Thyroid gland (tissue), 4 donors: ENCODE measurements at regions not wholly inside any gene's neighbourhood (a gene's known extent, or its start where the extent isn't known, plus 50 kb on each side); places are given as distances from the start of the nearest gene placed in this dataset.
"Not testable (repeated sequence)": the region's sequence is repeated elsewhere in the genome, so short reads cannot be mapped to it uniquely, and the experiment has no call there.

Experiments used
- POLR2A ChIP-seq, 2 donors: fragments of 450-650 bp; IDR thresholded peaks; one replicate each; pipeline ENCODE4 v1.6.1; 2017; ENCODE audit warnings: antibody characterized with exemption in 2 of 2, mild to moderate bottlenecking in 2 of 2, moderate library complexity in 1 of 2
- TF ChIP-seq, protein P1 (sequence below), 6 experiments: fragments of 200-600 bp in 3 of 6; fragments of 450-650 bp in 3 of 6; sonication (generic) in 3 of 6; IDR thresholded peaks; one replicate each; pipeline ENCODE4 v1.5.1; 2016 to 2019; ENCODE audit warnings: antibody characterized with exemption in 6 of 6, mild to moderate bottlenecking in 2 of 6, inconsistent platforms in 1 of 6, moderate library complexity in 1 of 6

DNA sequence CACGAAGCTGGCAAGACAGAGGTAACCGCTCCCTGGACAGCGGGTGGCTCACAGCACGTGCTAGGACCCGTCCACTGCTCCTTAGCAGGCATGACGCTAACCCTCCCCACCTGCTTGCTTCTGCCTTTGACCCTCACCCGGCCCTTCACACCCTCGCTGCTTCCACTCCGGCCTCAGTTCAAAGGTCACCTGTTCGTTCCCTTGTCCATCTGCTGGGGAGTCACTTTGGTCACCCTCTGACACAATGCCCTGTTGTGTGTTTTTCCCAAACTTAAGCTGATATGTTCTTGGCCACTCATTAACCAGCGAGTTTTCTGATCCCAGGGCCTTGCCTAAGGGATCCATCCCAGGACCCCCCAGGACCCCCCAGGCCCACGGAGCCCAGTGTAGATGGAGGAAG, 4061.6 kb upstream of the TPTE start:
- TF ChIP-seq, protein P1, sequence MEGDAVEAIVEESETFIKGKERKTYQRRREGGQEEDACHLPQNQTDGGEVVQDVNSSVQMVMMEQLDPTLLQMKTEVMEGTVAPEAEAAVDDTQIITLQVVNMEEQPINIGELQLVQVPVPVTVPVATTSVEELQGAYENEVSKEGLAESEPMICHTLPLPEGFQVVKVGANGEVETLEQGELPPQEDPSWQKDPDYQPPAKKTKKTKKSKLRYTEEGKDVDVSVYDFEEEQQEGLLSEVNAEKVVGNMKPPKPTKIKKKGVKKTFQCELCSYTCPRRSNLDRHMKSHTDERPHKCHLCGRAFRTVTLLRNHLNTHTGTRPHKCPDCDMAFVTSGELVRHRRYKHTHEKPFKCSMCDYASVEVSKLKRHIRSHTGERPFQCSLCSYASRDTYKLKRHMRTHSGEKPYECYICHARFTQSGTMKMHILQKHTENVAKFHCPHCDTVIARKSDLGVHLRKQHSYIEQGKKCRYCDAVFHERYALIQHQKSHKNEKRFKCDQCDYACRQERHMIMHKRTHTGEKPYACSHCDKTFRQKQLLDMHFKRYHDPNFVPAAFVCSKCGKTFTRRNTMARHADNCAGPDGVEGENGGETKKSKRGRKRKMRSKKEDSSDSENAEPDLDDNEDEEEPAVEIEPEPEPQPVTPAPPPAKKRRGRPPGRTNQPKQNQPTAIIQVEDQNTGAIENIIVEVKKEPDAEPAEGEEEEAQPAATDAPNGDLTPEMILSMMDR (IDR thresholded peaks at IDR 0.05): not testable (repeated sequence)
- not testable (repeated sequence) for TF ChIP-seq POLR2A (IDR thresholded peaks at IDR 0.05)
